ENCODE measurements at regions not wholly inside any gene's neighbourhood (a gene's known extent, or its start where the extent isn't known, plus 50 kb on each side); places are given as distances from the start of the nearest gene placed in this dataset.

DNA sequence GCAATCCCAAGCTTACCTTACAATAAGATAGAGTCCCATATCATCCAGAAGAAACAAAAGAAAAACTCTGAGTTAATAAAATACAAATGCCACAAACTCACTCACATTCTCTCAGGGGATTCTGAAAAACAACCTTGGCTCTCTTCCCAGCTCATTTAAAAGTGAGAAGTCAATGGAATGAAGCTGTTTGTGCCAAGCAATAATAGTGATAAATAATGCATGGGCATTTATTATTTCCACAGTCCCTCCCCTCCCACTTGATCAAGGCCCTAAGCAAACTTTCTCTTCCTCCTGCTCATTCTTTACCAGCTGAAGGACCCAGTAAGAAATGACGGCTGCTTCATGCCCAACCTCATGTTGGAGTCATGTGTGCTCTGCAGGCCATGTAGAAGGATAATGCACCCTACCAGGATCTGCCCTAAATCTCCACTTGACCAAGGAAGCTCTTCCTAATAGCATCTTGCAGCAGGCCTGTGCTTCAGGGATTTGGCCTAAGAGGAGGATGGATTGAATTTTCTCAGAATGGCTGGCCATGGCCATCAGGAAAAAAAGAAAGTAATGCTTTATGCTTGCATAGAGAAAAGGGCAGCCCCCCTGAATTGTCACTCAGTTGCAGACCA, 451.3 kb downstream of the GPAM start:
- no peak for DNase-seq (ENCODE audit: low spot score)

DNA sequence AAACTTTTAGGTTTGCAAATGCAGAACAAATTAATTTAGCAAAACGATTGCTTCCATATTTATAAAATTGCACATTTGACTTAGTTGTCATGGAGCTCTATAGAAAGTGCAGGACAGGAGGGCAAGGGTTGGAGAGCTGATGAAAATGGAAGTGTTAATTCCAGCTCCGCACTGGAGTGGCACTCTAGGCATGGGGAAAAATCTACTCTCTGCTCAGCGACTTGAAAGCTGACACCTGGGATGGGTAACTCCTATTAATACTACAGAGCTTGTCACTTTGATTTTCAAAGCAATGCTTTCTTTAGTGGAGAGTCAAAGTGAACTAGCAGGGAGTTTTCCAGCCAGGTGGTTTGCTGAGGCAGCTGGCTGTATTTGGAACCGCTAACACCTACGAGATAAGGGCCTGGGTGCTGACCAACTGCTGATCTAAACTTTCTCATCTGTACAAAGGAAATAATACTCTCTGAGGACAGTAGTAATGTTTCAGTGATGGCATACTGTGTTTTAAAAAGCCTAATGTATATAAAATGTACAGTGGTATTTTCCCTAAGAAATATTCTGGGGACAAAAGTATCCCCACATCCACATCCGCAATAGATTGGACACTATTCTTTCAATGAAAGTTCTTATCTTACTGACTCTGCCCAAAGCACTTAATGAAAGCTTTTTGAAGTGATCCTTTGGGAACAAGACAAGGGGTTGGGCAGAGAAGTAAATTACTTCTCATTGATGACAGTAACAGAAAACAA, 444.3 kb downstream of the GPAM start:
- DNase-seq (ENCODE audit: low spot score) = no peak

DNA sequence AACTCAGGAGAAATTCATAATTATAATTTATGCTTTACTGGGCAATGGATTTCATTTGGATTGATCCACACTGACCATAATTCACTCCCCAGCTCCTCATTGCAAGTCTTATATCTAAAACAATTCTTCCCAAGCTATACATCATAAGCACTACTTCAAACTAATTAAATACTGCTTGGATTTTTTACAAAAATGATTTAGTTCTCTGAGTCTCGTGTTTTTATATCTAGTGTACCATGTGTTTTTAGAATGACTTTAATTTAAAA, 443.8 kb downstream of the GPAM start:
- no peak for DNase-seq (ENCODE audit: low spot score)

DNA sequence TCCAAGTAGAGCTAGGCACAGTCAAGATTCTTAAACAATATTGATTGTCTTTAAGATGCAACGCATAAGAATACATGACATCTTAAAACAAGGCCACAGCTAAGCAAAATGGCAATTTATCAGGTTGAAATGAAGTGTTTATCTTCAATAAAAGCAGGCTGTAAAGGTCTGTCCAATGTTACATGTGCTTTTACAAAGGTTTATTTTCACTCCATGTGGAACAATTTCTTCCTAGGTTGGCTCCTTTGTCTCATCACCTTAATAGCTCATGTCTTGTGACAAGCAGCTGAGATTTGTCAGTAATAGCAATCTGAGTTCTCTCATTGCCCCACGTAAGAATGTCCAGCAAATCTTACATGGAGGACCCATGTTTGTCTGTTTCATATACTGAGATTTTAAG, 437.6 kb downstream of the GPAM start:
- DNase-seq (ENCODE audit: low spot score) = no peak

DNA sequence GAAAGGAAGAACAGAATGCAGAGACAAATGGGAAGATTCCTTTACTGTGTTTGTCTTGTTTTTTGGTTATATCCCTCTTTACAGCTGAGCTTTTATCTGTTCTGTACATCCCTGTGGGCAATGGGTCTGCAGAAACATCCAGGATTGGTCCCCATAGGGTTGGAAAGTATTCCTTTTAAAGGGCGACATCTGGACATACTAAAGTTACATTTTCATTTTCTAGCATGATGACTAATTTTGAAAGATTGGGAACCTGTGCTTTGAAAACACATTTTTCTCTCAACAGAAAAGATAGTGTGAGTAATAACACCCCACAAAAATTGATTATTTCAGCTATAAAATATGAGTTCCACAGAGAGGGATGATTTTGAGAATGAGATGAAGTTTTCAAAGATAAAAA, 435.8 kb downstream of the GPAM start:
- no peak for DNase-seq (ENCODE audit: low spot score)

DNA sequence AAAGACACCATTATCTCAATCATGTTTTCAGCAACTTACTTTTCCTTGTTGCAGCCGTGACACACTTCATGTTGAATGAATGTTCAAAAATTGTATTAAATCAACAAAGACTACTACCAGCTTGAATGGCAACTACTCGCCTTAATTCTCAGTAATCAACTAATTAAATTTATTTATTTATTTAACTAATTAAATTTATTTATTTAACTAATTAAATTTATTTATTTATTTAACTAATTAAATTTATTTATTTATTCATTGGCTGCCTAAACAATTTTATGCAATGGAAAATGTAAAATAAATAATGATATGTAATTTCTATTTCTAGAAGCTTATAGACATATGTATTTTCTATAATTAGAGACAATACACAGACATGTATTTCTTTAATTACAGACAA, 435.4 kb downstream of the GPAM start:
- DNase-seq (ENCODE audit: low spot score) = no peak

DNA sequence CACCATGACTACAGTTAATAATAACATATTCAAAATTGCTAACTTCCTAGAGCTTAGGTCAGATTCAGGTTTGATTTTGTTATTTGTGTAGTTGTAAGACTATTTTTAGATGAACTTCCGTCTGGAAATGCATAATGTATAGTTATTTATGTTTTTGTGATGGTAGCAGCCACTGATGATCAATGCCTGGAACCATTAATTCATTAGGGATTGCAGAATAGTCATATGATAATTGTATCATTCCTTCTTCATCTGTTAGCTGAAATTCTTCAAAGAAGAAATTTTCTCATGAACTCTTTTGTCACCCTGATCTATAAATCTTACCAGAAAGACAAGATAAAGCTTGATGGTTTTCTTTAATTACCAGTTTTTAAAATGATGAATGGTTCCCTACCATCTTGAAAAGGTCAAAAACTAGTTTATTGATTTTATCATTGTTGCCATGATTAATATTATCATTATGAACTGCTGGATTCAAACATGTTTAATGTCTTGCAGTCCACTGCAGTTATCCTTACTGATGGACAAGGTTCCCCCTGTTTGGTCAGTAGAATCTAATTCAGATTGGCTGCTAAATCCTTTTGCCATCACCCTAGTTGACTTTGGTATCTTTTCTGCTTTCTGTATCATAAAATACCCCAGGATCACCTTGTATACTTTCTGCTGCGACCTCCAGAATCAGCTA, 433.3 kb downstream of the GPAM start:
- DNase-seq (ENCODE audit: low spot score) = no peak

DNA sequence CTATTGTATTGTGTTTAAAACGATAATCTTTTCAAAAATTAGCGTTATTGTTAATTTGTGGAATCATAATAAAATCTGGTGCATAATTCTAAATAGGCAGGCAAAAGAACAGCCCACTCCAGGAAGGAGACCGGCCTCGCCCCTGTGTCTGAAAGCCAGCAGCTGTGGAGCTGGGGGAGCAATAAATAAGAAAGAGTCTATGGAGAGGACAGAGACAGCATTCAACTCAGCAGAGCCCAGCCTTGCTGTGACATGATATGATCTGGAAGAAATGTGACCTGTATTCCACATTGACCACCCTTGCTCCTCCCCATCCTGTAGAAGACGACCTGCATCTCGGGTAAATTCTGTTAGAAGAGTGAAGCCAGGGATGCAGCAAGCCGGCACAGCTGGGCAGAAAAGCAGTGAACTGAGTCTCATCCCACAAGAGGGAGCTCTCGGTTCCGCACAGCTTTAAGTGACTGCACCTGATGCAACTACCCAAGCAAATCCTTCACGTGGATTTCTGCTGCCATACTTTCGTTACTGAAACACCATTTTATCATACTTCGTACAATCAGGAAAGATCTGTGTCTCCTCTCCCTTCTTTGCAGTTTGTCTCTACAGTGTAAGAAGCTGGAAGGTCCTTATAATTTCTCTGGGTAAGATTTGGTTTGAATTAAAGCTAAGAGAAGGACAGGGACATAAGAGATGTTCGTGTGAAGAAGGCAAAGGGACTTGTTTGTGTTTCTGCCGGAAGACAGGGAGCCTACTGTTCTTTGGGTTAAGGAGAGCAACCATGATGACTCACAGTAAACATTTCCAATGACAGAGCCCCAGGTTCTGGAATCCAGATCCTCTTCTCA, 427.1 kb downstream of the GPAM start:
- peak; percentile 50 for DNase-seq (ENCODE audit: low spot score)

DNA sequence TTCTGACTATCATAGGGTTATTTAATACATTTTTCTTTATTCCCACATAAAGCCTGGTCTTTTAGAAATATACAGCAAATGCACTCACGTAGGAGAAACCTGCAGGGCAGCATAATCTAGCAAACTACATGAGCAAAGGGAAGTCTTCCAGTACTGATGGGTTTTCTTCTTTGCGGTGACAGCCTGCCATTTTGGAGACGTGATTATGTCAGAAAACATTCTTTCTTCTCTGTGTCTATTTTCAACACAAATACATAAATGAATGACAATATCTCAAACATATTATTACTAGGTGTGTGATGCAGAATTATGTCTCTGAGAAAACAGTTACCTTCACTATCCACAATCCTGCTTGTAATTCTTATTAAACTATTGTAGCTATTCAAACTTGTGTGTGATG, 425.0 kb downstream of the GPAM start:
- no peak for DNase-seq (ENCODE audit: low spot score)

DNA sequence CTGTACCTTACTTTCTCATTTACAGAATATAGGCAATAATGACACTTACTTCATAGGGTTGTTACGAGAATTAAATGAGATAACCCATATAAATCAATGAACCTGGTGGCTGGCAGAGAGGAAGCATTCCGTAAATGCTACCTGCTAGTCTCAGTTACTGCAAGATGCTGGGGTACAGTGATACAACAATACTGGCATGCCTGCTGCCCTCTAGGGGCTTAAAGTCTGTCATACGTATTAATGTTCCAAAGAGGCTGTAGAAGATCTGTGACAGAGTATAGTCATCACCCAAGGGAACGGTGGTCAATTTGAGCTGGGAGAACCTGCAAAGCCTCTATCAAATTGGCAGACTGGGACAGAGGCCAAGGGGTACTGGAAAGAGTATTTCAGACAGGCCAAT, 421.5 kb downstream of the GPAM start:
- DNase-seq (ENCODE audit: low spot score) = no peak

DNA sequence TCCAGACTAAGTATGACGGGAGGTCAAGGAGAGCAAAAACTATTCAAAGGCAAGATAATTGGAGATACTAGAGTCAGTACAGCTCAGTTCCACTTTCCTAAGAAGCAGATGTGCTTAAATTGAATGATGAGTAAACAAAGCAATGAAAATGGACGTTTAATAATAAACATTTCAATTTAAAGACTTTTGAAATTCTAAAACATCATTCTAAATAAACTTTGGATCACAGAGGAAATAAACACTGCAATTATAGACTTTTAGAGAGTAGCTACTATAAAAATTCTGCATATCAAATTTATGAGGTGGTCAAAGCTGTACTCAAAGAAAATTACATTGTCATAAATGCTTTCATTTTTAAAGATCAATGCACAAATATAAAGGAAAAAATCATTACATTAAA, 418.3 kb downstream of the GPAM start:
- no peak for DNase-seq (ENCODE audit: low spot score)

DNA sequence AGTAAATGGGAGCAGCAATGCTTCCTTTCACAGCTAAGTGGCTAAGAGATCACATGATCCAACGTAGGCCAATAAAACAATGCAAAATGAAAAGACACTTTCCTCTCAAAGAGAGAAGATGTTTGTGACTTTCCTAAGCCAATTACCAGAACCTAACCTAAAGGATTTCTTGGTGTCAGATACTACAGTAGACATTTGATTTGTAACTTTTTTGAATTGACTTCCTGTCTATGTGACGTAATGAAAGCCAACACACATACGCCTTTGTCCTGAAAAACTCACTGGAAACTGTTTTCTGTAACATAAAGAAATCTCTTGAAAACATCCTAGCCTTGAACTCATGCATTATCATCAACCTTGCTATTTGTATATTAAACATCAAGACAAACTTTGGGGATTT, 417.1 kb downstream of the GPAM start:
- DNase-seq (ENCODE audit: low spot score) = no peak

DNA sequence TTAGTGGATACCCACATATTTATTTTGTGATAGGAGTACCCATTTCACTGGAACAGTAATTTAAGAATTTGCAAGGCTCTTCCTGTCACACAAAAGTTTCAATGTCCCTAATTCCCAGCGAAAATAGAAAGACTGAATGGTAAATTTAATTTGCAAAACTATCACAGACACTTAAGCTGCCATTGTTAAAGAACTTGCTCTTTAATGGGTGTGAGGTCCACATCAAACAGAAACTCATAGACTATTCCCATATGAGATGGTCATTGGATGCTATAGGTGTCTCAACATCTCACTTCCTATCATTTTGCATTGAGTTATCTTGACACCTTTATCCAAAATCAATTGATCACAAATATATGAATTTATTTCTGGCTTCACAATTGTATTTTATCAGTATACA, 415.9 kb downstream of the GPAM start:
- DNase-seq (ENCODE audit: low spot score) = no peak

DNA sequence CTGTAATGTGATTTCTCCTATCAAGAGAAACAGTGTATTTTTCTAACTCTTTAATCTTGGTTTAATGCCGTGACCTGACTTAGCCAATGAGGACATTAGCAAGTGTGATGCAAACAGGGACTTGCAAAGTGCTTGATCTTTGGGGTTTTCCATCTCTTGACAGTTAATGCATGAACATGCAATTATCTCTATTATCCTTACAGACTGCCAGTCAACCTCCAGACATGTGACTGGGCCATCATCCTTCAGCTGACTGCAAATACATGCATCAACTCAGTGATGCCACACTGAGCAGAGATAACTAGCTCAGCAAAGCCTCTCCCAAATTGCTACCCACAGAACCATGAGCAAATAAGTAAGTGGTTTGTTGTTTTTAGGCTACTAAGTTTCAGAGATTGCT, 409.6 kb downstream of the GPAM start:
- DNase-seq (ENCODE audit: low spot score) = no peak

DNA sequence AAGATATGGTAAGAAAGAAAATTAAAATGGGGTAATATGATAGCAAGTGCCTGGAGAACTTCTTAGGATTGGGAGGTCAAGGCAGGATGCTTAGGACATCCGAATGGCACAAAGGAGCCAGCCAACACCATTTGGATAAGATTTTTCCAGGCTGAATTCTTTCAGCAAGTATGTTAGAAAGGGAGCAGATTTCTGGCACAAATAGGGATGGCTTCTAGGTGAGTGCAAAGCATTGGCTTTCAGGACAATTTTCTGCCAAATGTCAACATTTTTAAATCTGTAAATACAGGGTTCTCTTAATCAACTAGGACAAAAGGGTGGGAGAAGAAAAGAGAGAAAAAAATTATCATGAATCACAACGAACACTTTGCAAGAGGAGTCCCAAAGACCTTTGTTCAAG, 409.1 kb downstream of the GPAM start:
- DNase-seq (ENCODE audit: low spot score) = no peak

DNA sequence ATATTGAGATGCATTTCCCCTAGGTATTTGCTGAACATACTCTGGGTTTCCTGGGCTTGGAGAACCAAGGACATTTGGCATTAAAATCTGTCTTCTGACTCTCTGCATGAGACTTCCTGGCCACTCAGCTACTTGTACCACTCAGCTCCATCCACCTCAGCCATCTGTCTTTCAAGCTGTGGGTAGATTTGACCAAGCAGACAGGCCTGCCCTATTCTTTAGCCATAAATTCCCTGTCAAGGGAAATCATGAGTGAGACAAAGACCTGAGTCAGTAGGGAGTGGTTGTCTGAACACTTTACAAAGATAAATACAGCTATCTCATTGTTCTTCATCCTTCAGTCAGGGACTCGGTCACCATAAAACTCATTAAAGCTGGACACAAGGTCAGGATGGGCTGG, 399.1 kb downstream of the GPAM start:
- no peak for DNase-seq (ENCODE audit: low spot score)

DNA sequence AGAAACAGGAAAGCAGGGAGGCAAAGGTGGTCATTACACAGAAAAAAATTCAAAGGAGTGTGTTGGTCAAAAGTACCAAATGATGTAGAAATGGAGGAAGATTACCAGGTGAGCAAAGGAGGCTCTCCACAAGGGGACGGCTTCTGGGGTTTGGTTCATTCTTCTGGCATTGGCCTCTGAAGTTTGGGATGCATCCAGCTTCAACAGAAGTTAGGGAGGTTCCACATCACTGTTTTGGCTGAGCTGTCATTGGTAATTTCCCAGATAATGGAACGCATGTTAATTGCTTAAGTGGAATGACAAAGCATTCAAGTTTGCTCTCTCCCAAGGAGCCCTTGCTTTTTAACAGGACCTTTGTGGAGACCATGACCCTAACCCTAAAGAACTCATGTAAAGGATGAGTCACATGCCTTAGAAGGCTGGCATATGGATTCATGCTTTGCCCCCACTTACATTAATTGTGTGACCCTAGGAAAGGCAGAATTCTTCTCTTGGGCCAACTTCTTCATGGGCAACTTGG, 398.6 kb downstream of the GPAM start:
- DNase-seq (ENCODE audit: low spot score) = no peak

DNA sequence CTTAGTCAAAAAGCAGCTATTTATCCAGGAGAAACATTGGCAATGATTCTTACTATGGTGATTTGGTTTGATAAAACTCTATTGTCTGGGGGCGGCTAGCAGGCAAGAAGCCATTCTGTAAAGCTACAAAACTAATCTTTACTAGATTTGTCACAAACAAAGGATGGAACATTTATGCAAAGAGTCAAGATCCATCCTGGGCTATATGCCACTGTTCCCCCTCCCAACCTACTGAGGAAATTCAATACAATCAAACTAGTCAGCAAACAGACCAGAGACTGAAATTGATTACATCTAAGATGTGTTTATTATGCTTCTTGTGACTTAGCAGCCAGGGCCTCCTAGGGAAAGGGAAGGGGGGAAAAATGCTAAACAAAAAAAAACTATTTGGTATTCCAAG, 397.6 kb downstream of the GPAM start:
- DNase-seq (ENCODE audit: low spot score) = no peak

DNA sequence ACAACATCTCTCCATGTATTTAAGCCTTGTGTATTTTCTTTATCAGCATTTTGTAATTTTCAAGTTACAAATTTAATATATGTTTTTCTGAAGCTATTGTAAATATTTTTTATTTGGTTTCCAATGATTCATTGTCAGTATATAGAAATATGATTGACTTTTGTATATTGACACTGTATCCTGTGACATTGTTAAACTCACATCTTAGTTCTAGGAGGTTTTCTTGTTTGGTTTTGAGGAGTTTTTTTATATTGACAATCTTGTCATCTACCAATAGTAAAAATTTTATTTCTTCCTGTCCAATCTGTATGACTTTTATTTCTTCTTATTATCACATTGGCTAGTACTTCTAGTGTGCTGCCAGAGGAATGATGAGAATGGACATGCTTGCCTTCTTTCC, 393.7 kb downstream of the GPAM start:
- no peak for DNase-seq (ENCODE audit: low spot score)

DNA sequence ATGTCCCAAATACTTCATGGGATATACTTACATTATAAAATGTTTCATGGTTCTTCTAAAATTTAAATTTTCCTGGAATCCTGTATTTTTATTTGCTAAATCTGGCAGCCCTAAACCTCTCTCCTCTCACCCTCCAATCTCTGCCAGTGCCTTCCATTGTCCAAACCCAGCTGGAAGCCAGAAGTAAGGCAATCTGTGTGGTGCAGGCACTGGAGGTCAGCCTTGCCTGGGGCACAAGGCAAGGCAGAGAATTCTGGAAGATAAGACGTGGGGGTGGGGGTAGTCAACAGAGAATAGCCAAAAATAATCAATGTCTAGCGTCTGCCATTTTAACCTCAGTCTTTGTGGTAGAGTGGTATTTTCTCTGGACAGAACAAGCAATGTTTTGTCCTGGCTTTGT, 381.7 kb downstream of the GPAM start:
- no peak for DNase-seq (ENCODE audit: low spot score)

DNA sequence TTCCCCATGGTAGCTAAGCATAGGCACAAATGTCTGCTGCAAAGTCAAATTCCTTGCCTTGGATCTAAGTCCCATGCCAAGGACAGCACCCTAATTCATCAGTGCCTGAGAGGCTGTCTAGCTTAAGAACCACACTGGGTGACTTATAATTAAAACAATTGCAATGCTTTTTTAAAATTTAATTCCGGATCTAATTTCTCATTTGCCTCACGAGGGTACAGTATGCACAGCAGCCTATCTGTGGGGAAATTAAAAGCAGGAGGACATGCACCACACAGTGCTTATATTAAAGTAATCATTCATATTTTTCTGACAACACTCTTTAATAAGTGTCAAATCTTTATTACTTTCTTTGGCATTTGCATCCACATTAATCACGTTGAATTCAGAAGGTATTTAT, 378.8 kb downstream of the GPAM start:
- no peak for DNase-seq (ENCODE audit: low spot score)

DNA sequence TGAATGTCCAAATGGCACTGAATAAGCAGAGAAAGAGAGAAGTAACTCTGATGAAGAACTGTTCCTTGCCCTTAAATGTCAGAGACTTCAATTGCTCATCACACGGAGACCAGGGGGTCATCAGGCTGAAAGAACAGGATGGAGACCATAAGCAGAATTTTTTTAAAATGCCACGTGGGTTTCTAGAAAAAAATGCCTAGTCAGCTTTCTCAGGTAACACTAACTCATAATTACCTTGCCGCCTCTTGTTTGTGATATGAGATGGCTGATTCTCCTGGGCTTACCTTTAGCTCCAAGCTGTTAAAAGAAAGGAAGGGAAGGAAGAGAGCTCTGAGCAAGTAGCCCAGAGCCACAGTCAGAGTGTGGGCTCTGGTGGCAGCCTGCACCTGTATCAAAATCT, 372.0 kb downstream of the GPAM start:
- no peak for DNase-seq (ENCODE audit: low spot score)

DNA sequence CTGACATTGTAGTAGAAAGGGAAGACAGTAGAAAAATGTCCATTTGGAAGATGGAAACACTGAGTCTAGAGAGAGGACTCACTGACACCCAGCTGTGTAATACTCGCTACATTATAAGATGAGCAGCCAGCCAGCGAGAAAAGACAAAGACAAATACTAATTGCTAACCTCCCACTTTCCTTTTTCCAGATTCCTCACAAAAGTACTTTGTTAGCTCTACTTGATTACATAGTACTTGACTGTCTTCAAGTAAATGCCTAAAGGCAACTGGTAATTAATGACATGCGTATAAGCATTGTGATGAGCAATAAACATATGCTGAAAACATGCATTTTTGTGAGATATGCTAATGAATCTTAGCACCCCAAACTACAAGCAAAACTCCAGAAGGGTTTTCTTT, 363.1 kb downstream of the GPAM start:
- no peak for DNase-seq (ENCODE audit: low spot score)
